Neural progenitor cell (in vitro differentiated cells): ENCODE measurements at regions not wholly inside any gene's neighbourhood (a gene's known extent, or its start where the extent isn't known, plus 50 kb on each side); places are given as distances from the start of the nearest gene placed in this dataset.

Experiments used
- EZH2 ChIP-seq: fragments of 200-600 bp; sonication (generic); IDR thresholded peaks from 2 replicates; pipeline ENCODE4 v1.6.1; 2017; ENCODE audit warnings: antibody characterized with exemption, mild to moderate bottlenecking, moderate library complexity
- EZH2phosphoT487 ChIP-seq: fragments of 200-600 bp; sonication (generic); IDR thresholded peaks from 2 replicates; pipeline ENCODE4 v1.6.1; 2017; ENCODE audit warnings: antibody characterized with exemption
- TF ChIP-seq, protein P1 (sequence below): fragments of 200-600 bp; sonication (generic); IDR thresholded peaks from 2 replicates; pipeline ENCODE4 v1.5.1; 2017; ENCODE audit warnings: antibody characterized with exemption, mild to moderate bottlenecking

DNA sequence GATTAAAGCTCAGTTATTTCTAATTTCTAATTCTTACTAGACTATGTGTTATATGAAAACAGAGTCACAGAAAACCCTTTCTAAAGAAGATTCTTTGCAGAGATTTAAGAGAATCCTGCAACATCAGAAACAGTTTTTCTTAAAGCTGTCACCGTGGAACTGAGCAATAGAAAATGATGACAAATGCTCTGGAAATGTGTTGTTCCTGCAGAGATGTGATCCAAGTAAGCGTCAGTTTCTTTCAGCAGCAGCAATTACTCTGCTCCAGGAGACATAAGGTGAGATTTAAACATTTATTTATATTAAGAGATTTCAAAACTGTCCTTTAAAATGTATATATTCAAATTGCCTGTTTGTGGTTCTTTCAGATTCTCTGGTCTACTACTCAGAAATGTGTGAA is 350.5 kb upstream of the NETO1 start:
- TF ChIP-seq, protein P1, sequence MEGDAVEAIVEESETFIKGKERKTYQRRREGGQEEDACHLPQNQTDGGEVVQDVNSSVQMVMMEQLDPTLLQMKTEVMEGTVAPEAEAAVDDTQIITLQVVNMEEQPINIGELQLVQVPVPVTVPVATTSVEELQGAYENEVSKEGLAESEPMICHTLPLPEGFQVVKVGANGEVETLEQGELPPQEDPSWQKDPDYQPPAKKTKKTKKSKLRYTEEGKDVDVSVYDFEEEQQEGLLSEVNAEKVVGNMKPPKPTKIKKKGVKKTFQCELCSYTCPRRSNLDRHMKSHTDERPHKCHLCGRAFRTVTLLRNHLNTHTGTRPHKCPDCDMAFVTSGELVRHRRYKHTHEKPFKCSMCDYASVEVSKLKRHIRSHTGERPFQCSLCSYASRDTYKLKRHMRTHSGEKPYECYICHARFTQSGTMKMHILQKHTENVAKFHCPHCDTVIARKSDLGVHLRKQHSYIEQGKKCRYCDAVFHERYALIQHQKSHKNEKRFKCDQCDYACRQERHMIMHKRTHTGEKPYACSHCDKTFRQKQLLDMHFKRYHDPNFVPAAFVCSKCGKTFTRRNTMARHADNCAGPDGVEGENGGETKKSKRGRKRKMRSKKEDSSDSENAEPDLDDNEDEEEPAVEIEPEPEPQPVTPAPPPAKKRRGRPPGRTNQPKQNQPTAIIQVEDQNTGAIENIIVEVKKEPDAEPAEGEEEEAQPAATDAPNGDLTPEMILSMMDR, result no peak
- TF ChIP-seq EZH2phosphoT487 (no peak), EZH2 (no peak)
